ENCODE measurements at regions not wholly inside any gene's neighbourhood (a gene's known extent, or its start where the extent isn't known, plus 50 kb on each side); places are given as distances from the start of the nearest gene placed in this dataset.

DNA sequence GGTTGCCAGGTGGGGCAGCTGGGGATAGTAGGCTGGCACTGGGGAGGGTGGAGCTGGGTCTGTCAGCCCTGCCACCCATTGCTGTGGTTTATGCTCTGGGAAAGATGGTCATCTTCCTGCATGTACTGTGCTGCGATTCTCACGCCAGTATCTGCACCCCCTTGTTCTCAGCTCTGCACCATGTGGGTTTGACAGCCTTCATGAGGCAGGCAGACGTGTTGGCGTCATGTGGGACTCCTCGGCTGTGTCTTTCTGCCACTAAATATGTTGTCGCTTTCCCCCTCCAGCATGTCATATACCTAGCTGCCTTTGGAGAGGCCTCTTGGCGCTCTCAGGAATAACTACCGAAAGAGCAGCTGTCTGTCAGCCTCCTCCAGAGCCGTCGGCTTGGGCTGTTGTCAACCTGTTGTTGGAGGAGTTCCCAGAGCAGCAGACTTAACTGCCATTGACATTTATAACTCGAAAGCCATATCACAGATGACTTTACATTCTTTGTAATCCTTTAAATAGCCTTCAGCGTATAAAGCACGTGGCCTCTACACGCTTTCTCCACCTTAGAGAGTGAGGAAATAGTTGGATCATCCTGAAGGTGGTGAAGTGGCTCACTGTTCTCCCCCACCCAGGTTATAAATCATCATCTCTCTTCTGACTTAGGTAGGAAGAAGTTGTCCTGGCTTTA, 80.4 kb upstream of the MGAT5 start (continued):
- TF ChIP-seq, protein P1, sequence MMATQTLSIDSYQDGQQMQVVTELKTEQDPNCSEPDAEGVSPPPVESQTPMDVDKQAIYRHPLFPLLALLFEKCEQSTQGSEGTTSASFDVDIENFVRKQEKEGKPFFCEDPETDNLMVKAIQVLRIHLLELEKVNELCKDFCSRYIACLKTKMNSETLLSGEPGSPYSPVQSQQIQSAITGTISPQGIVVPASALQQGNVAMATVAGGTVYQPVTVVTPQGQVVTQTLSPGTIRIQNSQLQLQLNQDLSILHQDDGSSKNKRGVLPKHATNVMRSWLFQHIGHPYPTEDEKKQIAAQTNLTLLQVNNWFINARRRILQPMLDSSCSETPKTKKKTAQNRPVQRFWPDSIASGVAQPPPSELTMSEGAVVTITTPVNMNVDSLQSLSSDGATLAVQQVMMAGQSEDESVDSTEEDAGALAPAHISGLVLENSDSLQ (IDR thresholded peaks at IDR 0.05), result peak; percentile 45; the same call in 1 of the 2 replicates
- TF ChIP-seq, protein P2, sequence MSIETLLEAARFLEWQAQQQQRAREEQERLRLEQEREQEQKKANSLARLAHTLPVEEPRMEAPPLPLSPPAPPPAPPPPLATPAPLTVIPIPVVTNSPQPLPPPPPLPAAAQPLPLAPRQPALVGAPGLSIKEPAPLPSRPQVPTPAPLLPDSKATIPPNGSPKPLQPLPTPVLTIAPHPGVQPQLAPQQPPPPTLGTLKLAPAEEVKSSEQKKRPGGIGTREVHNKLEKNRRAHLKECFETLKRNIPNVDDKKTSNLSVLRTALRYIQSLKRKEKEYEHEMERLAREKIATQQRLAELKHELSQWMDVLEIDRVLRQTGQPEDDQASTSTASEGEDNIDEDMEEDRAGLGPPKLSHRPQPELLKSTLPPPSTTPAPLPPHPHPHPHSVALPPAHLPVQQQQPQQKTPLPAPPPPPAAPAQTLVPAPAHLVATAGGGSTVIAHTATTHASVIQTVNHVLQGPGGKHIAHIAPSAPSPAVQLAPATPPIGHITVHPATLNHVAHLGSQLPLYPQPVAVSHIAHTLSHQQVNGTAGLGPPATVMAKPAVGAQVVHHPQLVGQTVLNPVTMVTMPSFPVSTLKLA (conservative IDR thresholded peaks at IDR 0.05), result 0 out of 4 replicates have a peak, but pooled peaks of 1 of the 2 experiments have one; percentile 16

DNA sequence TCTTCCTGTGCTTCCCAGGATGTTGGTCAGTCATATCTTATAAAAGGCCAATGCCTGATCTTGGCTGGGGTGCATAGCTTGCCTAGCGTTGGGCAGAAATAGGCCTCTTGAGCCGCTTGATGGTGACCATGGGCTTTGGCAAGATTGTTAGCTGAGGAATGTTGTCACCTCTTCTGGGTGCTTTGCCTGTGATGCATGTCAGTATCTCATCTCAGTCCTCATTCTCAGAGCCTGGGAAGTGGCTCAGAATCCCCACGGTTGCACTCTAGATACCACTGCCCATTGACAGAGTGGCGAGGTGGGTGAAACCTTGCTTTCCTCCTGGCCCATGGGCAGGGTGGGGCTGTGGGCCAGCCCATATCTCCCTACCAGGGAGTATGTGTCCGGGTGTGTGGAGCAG, 79.2 kb upstream of the MGAT5 start:
- in situ Hi-C loops (cut with MboI), result no loop called here
- ChIA-PET POLR2A (no interaction called here), CTCF (ENCODE audit: low intra/inter-chr PET ratio) (no interaction called here)
- Histone ChIP-seq H3K9me1 (ENCODE audit: control insufficient read depth, insufficient read depth, low read length) (no peaks in the 10 kb centered on the region), H3K4me2 (ENCODE audit: insufficient read depth, low read length) (no peak overlapping the region), H3K36me3 (ENCODE audit: control insufficient read depth, insufficient read depth, low read length) (no peaks in the 10 kb centered on the region; the same call in 2 of the 3 replicates), H3K27ac (ENCODE audit: extremely low read depth, low read depth, low read length) (no peak overlapping the region), H3K9ac (ENCODE audit: insufficient read depth in 1 of 2, low read depth in 2 of 2, low read length in 2 of 2) (no peak overlapping the region), H3K4me3 (no peak overlapping the region), H3K79me2 (ENCODE audit: control insufficient read depth, insufficient read depth, low read length) (no peaks in the 10 kb centered on the region), H2AFZ (ENCODE audit: low read depth, low read length) (no peak overlapping the region), H3K9me3 (replicated peaks; ENCODE audit: control insufficient read depth, insufficient read depth, low read depth, low read length) (no peaks in the 10 kb centered on the region), H4K20me1 (replicated peaks; ENCODE audit: control insufficient read depth, insufficient read depth, low read length) (no peaks in the 10 kb centered on the region), H3K27me3 (ENCODE audit: control insufficient read depth in 2 of 2, insufficient read depth in 2 of 2, low read length in 2 of 2) (no peaks in the 10 kb centered on the region), H3K4me1 (replicated peaks in 1 of 2; ENCODE audit: control insufficient read depth in 2 of 2, insufficient read depth in 2 of 2, low read length in 2 of 2) (peaks cover 4 to 14% of the 10 kb centered on the region in 2 experiments; a peak in 4 of 5 replicates)
- 73% methylated on average over 5 of the region's 5 CpGs for WGBS (ENCODE audit: insufficient coverage, low coverage, missing lambda C conversion rate)
- FAIRE-seq (no peak), DNase-seq (ENCODE audit: extremely low read depth in 1 of 4, low spot score in 3 of 4) (no peak), ATAC-seq (no peak)
- TF ChIP-seq ZNF695 (CRISPR knock-in tag; IDR thresholded peaks at IDR 0.05), result no peak
- no peak for TF ChIP-seq ZNF23 (CRISPR knock-in tag; IDR thresholded peaks at IDR 0.05)
- intact Hi-C loops (cut with micrococcal nuclease), result no loop called here
- no TSS peak for BruUV-seq (replicated peaks)
